HepG2 (cell line): ENCODE measurements at regions not wholly inside any gene's neighbourhood (a gene's known extent, or its start where the extent isn't known, plus 50 kb on each side); places are given as distances from the start of the nearest gene placed in this dataset.
A peak's percentile ranks its signal among the peaks of the same experiment; 100 is the strongest.

Experiments
- CHCHD3 ChIP-seq: sonication (generic); formaldehyde crosslinking; IDR thresholded peaks from 2 replicates; pipeline ENCODE4 v1.8.0; 2022; ENCODE audit warnings: mild to moderate bottlenecking, missing genetic modification reagents, moderate library complexity
- HBP1 ChIP-seq: IDR thresholded peaks from 2 replicates; pipeline ENCODE4 v1.6.1; 2016; ENCODE audit warnings: low read depth, control low read depth
- HHEX ChIP-seq: IDR thresholded peaks from 2 replicates; pipeline ENCODE4 v1.6.1; 2016; ENCODE audit warnings: control low read depth
- KMT2B ChIP-seq: IDR thresholded peaks from 2 replicates; pipeline ENCODE4 v1.6.1; 2016; ENCODE audit warnings: missing genetic modification reagents, missing compliant biosample characterization
- MAFF ChIP-seq: IDR thresholded peaks from 2 replicates; pipeline ENCODE4 v1.6.1; 2011; ENCODE audit warnings: low read depth, low read length, improper control_type of control experiment
- MED1 ChIP-seq: sonication (generic); formaldehyde crosslinking; IDR thresholded peaks from 2 replicates; pipeline ENCODE4 v1.4.0; 2020; ENCODE audit warnings: missing genetic modification reagents
- MLX ChIP-seq: IDR thresholded peaks from 2 replicates; pipeline ENCODE4 v1.6.1; 2016
- NONO ChIP-seq, 2 experiments: fragments of 450-650 bp in 1 of 2; sonication (generic) in 1 of 2; formaldehyde crosslinking in 1 of 2; IDR thresholded peaks in 1 of 2; conservative IDR thresholded peaks in 1 of 2; 2 replicates each; pipeline versions ENCODE4 v1.6.1 to v1.8.0; 2017 to 2022; ENCODE audit warnings: mild to moderate bottlenecking in 1 of 2, missing genetic modification reagents in 1 of 2, moderate library complexity in 1 of 2
- SALL1 ChIP-seq: sonication (generic); formaldehyde crosslinking; IDR thresholded peaks from 2 replicates; pipeline ENCODE4 v1.8.0; 2022; ENCODE audit warnings: mild to moderate bottlenecking, missing genetic modification reagents
- SMARCC2 ChIP-seq: fragments of 450-650 bp; IDR thresholded peaks from 2 replicates; pipeline ENCODE4 v1.6.1; 2017; ENCODE audit warnings: antibody characterized with exemption, mild to moderate bottlenecking
- SMC3 ChIP-seq: IDR thresholded peaks from 2 replicates; pipeline ENCODE4 v1.6.1; 2011; ENCODE audit warnings: low read length, improper control_type of control experiment
- ZFP82 ChIP-seq: sonication (generic); formaldehyde crosslinking; IDR thresholded peaks from 2 replicates; pipeline ENCODE4 v1.5.1; 2020; ENCODE audit warnings: mild to moderate bottlenecking, missing genetic modification reagents, borderline replicate concordance
- ZNF296 ChIP-seq: sonication (generic); formaldehyde crosslinking; conservative IDR thresholded peaks from 2 replicates; pipeline ENCODE4 v1.5.0; 2020; ENCODE audit warnings: mild to moderate bottlenecking, missing genetic modification reagents
- ZNF432 ChIP-seq: sonication (generic); formaldehyde crosslinking; IDR thresholded peaks from 2 replicates; pipeline ENCODE4 v1.5.0; 2020; ENCODE audit warnings: missing genetic modification reagents, mild to moderate bottlenecking, borderline replicate concordance
- ZNF670 ChIP-seq: sonication (generic); formaldehyde crosslinking; IDR thresholded peaks from 2 replicates; pipeline ENCODE4 v1.8.0; 2022; ENCODE audit warnings: mild to moderate bottlenecking, missing genetic modification reagents, borderline replicate concordance
- ZNF75D ChIP-seq: sonication (generic); formaldehyde crosslinking; IDR thresholded peaks from 2 replicates; pipeline ENCODE4 v1.8.1; 2023; ENCODE audit warnings: missing genetic modification reagents, mild to moderate bottlenecking, borderline replicate concordance
- ZNF792 ChIP-seq: IDR thresholded peaks from 2 replicates; pipeline ENCODE4 v1.6.1; 2016
- TF ChIP-seq, protein P1 (sequence below): sonication (generic); formaldehyde crosslinking; IDR thresholded peaks from 2 replicates; pipeline ENCODE4 v1.5.1; 2020; ENCODE audit warnings: missing genetic modification reagents, mild to moderate bottlenecking, borderline replicate concordance
- TF ChIP-seq, protein P2 (sequence below): sonication (generic); formaldehyde crosslinking; IDR thresholded peaks from 2 replicates; pipeline ENCODE4 v1.4.0; 2020; ENCODE audit warnings: mild to moderate bottlenecking, missing genetic modification reagents
- TF ChIP-seq, protein P3 (sequence below): sonication (generic); formaldehyde crosslinking; IDR thresholded peaks from 2 replicates; pipeline ENCODE4 v1.5.1; 2020; ENCODE audit warnings: mild to moderate bottlenecking, missing genetic modification reagents
- TF ChIP-seq, protein P4 (sequence below): sonication (generic); formaldehyde crosslinking; IDR thresholded peaks from 2 replicates; pipeline ENCODE4 v1.4.0; 2020; ENCODE audit warnings: mild to moderate bottlenecking, missing genetic modification reagents

DNA sequence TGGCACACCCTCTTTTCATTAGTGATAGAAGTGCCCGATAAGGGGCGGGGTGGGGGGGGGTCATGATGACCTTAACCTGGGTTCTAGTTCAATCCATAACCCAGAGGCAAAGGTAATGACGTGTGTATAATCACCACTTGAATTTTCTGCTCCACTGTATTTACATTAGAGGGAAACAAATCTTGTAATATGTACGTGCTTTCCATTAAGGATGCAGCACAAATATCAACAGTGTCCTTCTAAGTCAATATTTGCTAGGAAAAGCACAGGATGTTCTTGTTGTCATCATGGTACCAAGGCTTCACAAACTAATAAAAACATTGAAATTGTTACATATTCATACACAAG lies 121.2 kb upstream of the SLC38A2 start (continued):
- TF ChIP-seq, protein P1, sequence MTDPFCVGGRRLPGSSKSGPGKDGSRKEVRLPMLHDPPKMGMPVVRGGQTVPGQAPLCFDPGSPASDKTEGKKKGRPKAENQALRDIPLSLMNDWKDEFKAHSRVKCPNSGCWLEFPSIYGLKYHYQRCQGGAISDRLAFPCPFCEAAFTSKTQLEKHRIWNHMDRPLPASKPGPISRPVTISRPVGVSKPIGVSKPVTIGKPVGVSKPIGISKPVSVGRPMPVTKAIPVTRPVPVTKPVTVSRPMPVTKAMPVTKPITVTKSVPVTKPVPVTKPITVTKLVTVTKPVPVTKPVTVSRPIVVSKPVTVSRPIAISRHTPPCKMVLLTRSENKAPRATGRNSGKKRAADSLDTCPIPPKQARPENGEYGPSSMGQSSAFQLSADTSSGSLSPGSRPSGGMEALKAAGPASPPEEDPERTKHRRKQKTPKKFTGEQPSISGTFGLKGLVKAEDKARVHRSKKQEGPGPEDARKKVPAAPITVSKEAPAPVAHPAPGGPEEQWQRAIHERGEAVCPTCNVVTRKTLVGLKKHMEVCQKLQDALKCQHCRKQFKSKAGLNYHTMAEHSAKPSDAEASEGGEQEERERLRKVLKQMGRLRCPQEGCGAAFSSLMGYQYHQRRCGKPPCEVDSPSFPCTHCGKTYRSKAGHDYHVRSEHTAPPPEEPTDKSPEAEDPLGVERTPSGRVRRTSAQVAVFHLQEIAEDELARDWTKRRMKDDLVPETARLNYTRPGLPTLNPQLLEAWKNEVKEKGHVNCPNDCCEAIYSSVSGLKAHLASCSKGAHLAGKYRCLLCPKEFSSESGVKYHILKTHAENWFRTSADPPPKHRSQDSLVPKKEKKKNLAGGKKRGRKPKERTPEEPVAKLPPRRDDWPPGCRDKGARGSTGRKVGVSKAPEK: no peak
- TF ChIP-seq, protein P2, sequence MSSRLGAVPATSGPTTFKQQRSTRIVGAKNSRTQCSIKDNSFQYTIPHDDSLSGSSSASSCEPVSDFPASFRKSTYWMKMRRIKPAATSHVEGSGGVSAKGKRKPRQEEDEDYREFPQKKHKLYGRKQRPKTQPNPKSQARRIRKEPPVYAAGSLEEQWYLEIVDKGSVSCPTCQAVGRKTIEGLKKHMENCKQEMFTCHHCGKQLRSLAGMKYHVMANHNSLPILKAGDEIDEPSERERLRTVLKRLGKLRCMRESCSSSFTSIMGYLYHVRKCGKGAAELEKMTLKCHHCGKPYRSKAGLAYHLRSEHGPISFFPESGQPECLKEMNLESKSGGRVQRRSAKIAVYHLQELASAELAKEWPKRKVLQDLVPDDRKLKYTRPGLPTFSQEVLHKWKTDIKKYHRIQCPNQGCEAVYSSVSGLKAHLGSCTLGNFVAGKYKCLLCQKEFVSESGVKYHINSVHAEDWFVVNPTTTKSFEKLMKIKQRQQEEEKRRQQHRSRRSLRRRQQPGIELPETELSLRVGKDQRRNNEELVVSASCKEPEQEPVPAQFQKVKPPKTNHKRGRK: no peak
- TF ChIP-seq SMARCC2: no peak
- TF ChIP-seq MED1: peak; percentile 100
- peak; percentile 70; the same call in 1 of the 2 replicates for TF ChIP-seq SALL1
- TF ChIP-seq ZNF432 (CRISPR knock-in tag): no peak
- TF ChIP-seq, protein P3, sequence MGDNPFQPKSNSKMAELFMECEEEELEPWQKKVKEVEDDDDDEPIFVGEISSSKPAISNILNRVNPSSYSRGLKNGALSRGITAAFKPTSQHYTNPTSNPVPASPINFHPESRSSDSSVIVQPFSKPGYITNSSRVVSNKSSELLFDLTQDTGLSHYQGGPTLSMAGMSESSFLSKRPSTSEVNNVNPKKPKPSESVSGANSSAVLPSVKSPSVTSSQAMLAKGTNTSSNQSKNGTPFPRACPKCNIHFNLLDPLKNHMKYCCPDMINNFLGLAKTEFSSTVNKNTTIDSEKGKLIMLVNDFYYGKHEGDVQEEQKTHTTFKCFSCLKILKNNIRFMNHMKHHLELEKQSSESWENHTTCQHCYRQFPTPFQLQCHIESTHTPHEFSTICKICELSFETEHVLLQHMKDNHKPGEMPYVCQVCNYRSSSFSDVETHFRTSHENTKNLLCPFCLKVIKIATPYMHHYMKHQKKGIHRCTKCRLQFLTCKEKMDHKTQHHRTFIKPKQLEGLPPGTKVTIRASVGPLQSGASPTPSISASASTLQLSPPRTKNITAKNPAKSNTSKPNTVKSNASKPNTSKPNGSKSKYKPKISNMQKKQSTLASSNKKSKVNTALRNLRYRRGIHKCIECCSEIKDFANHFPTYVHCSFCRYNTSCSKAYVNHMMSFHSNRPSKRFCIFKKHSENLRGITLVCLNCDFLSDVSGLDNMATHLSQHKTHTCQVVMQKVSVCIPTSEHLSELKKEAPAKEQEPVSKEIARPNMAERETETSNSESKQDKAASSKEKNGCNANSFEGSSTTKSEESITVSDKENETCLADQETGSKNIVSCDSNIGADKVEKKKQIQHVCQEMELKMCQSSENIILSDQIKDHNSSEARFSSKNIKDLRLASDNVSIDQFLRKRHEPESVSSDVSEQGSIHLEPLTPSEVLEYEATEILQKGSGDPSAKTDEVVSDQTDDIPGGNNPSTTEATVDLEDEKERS (CRISPR knock-in tag): no peak
- no peak for TF ChIP-seq ZNF75D
- TF ChIP-seq ZNF296: no peak
- TF ChIP-seq, protein P4, sequence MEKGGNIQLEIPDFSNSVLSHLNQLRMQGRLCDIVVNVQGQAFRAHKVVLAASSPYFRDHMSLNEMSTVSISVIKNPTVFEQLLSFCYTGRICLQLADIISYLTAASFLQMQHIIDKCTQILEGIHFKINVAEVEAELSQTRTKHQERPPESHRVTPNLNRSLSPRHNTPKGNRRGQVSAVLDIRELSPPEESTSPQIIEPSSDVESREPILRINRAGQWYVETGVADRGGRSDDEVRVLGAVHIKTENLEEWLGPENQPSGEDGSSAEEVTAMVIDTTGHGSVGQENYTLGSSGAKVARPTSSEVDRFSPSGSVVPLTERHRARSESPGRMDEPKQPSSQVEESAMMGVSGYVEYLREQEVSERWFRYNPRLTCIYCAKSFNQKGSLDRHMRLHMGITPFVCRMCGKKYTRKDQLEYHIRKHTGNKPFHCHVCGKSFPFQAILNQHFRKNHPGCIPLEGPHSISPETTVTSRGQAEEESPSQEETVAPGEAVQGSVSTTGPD (CRISPR knock-in tag): no peak
- TF ChIP-seq ZFP82 (CRISPR knock-in tag): no peak
- peak; percentile 71 for TF ChIP-seq HHEX (CRISPR knock-in tag)
- peak; percentile 85 for TF ChIP-seq MLX (CRISPR knock-in tag)
- no peak for TF ChIP-seq MAFF
- TF ChIP-seq NONO (IDR thresholded peaks at IDR 0.05): no peak
- TF ChIP-seq NONO (CRISPR knock-in tag; conservative IDR thresholded peaks at IDR 0.05): no peak
- TF ChIP-seq HBP1 (CRISPR knock-in tag): no peak; the same call in 1 of the 2 replicates
- no peak for TF ChIP-seq CHCHD3 (CRISPR knock-in tag)
- TF ChIP-seq ZNF792 (CRISPR knock-in tag): peak; percentile 73; the same call in 1 of the 2 replicates
- no peak; the same call in 1 of the 2 replicates for TF ChIP-seq SMC3
- TF ChIP-seq KMT2B (CRISPR knock-in tag): peak; percentile 37; the same call in 1 of the 2 replicates
- TF ChIP-seq ZNF670 (CRISPR knock-in tag): no peak
